K562 (cell line): ENCODE measurements at regions not wholly inside any gene's neighbourhood (a gene's known extent, or its start where the extent isn't known, plus 50 kb on each side); places are given as distances from the start of the nearest gene placed in this dataset.

Experiments
- BACH1 ChIP-seq: fragments of 200-800 bp; sonication (Bioruptor generic); IDR thresholded peaks from 2 replicates; pipeline ENCODE4 v1.6.1; 2016; ENCODE audit warnings: missing genetic modification characterization, missing compliant biosample characterization
- C11orf30 ChIP-seq: fragments of 450-650 bp; IDR thresholded peaks from 2 replicates; pipeline ENCODE4 v1.6.1; 2016; ENCODE audit warnings: low read depth, mild to moderate bottlenecking
- CBX3 ChIP-seq, 2 experiments: IDR thresholded peaks; 1 replicate in 1 of 2; 2 replicates in 1 of 2; pipeline ENCODE4 v1.6.1; 2012; ENCODE audit warnings: inconsistent platforms in 2 of 2, low read length in 2 of 2, borderline replicate concordance in 1 of 2, control low read depth in 1 of 2
- CXXC5 ChIP-seq: fragments of 250-450 bp; sonication (Bioruptor Pico); IDR thresholded peaks from 2 replicates; pipeline ENCODE4 v1.8.0; 2022; ENCODE audit warnings: inconsistent platforms, mild to moderate bottlenecking, moderate library complexity
- HOMEZ ChIP-seq: fragments of 250-450 bp; sonication (Bioruptor Pico); IDR thresholded peaks from 2 replicates; pipeline ENCODE4 v1.4.0; 2020; ENCODE audit warnings: mild to moderate bottlenecking, moderate library complexity
- JUN ChIP-seq, 2 experiments: sonication (generic) in 1 of 2; formaldehyde crosslinking in 1 of 2; IDR thresholded peaks; 2 replicates each; pipeline versions ENCODE4 v1.6.1 to v1.8.0; 2012 to 2022; ENCODE audit warnings: borderline replicate concordance in 2 of 2, mild to moderate bottlenecking in 2 of 2, improper control_type of control experiment in 1 of 2, low read depth in 1 of 2, low read length in 1 of 2, missing genetic modification reagents in 1 of 2
- KDM1A ChIP-seq, 2 experiments: fragments of 450-650 bp; IDR thresholded peaks; 2 replicates each; pipeline ENCODE4 v1.6.1; 2016; ENCODE audit warnings: mild to moderate bottlenecking in 2 of 2
- MAX ChIP-seq: sonication (generic); formaldehyde crosslinking; IDR thresholded peaks from 2 replicates; pipeline ENCODE4 v1.9.0; 2022; ENCODE audit warnings: mild to moderate bottlenecking, missing genetic modification reagents
- PBX2 ChIP-seq, 2 experiments: IDR thresholded peaks in 1 of 2; conservative IDR thresholded peaks in 1 of 2; 2 replicates each; pipeline ENCODE4 v1.6.1; 2016; ENCODE audit warnings: low read depth in 2 of 2, mild to moderate bottlenecking in 1 of 2, missing compliant biosample characterization in 1 of 2, missing genetic modification characterization in 1 of 2, moderate library complexity in 1 of 2
- PHF21A ChIP-seq: fragments of 450-650 bp; IDR thresholded peaks from 2 replicates; pipeline ENCODE4 v1.6.1; 2017; ENCODE audit warnings: low read depth, borderline replicate concordance
- ZEB2 ChIP-seq: fragments of 450-650 bp; IDR thresholded peaks from 2 replicates; pipeline ENCODE4 v1.6.1; 2016
- ZNF316 ChIP-seq: fragments of 450-650 bp; IDR thresholded peaks from 2 replicates; pipeline ENCODE4 v1.6.1; 2016

- TF ChIP-seq PBX2 (CRISPR knock-in tag; IDR thresholded peaks at IDR 0.05; ENCODE audit: low read depth) (peak; percentile 84), PBX2 (tag; conservative IDR thresholded peaks at IDR 0.05; ENCODE audit: low read depth) (peak; percentile 93), CBX3 (IDR thresholded peaks at IDR 0.05; ENCODE audit: borderline replicate concordance in 1 of 2, low read length in 2 of 2) (no peak), PHF21A (no peak), ZEB2 (peak; percentile 95), CXXC5 (no peak), JUN (IDR thresholded peaks at IDR 0.05; ENCODE audit: borderline replicate concordance, low read depth, low read length) (peak; percentile 93), JUN (CRISPR knock-in tag; IDR thresholded peaks at IDR 0.05; ENCODE audit: borderline replicate concordance) (no peak), KDM1A (IDR thresholded peaks at IDR 0.05) (no peak), MAX (CRISPR knock-in tag) (peak; percentile 29; the same call in 1 of the 2 replicates), C11orf30 (peak; percentile 96), HOMEZ (CRISPR knock-in tag) (no peak), BACH1 (peak; percentile 93), ZNF316 (peak; percentile 96)
- TF ChIP-seq, all 486 proteins: peak for 52
Measured at GRCh38 chr21:45592208-45592619, 50.0 kb upstream of the SLC19A1 start (continued).
